ENCODE measurements at regions not wholly inside any gene's neighbourhood (a gene's known extent, or its start where the extent isn't known, plus 50 kb on each side); places are given as distances from the start of the nearest gene placed in this dataset.
A peak's percentile ranks its signal among the peaks of the same experiment; 100 is the strongest.

DNA sequence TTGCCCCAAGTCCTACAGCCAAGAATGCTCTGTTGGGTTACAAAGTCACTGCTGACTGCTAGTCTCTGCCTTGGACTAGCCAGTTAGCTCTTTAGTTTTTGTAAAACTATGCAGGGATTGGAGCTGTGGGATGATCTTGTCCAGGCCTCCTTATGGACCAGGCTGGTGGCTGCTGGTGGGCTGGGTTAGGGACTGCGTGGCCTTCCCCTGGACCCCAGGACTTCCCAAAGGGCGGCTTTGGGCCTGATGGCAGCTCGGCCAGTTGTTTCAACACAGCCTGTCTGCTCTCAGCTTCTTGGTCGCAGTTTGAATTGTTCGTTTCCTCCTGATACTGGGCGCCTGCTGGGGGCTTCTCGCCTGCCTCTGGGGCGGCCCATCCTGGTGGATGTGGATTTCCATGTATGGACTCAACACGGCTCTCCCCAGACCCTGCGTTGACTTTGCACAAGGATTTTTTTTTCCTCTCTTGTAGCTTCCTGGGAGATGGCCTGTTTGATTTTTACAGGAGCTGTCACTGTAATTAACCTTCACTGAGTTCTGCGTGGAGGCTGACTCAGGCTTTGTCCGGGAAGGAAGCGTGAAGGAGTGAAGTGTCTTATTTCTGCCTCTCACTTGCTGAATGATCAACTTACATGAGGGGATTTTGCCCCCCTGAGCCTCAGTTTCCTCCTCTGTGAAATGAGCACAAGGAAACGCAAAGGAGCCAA is 91.9 kb upstream of the NEURL1B start:
- no peak for DNase-seq (ENCODE audit: low spot score)

DNA sequence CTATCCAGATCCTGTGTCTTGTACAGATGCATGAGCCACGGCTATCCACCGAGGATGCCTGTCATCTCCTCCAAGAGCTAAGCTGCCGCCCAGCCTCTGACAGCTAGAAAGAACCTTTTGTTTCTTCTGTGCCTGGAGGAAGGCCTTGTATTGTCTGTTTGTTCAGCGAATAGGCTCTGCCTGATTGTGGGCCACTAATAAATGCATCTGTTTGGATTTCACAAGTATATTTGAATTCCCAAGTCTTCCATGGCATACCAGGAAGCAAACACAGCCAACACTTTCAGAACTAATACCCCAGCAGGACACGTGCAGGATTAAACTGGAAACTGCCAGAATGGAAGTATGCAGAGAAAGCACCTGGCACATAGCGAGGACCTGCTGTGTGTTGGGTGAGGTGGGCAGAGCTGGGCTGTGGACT is 92.7 kb upstream of the NEURL1B start:
- no peak for DNase-seq (ENCODE audit: low spot score)

DNA sequence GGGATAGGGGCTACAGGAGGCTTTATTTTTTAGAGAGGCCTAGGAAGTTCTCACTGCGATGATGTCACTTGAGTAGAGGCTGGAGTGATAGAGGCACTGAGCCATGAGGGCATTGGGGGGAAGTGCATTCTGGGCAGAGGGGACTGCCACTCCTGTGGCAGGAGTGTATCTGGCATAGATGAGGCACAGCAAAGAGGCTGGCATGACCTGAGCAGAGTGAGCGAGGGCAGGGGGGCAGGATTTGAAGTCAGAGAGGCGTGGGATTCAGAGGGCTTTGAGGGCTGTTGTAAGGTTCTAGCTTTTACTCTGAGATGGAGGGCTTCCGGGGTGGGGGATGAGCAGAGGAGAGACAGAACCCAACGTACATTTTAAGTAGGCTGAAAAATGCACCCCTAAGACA is 91.9 kb upstream of the SH3PXD2B start:
- no peak for DNase-seq (ENCODE audit: low spot score)

DNA sequence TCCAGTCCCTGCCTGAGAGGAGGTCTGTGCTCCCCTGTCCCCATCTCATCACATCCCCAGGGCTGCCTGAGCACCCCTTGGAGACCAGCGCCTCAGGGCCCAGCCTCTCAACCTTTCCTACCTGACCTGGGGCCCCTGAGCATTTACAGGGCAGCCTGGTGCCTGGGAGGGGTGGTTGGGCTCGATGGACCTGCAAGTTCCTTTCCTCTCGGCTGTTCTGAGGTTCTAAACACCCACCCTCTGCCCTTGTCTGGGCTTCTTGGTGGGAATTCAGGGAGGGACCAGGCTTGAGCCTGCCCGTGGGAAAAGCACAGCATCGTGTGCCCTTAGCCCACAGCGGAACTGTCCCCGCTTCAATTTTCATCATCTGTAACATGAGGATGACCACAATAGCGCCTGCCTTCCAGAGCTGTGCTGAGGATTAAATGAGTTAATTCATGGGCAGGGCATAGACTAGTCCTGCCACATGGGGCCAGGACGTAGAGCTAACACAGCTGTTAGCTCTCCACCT is 91.0 kb upstream of the SH3PXD2B start:
- DNase-seq (ENCODE audit: low spot score): no peak

GRCh38 chr5:172544371-172545095 is 90.2 kb upstream of the SH3PXD2B start:
- no peak for DNase-seq (ENCODE audit: low spot score)

DNA sequence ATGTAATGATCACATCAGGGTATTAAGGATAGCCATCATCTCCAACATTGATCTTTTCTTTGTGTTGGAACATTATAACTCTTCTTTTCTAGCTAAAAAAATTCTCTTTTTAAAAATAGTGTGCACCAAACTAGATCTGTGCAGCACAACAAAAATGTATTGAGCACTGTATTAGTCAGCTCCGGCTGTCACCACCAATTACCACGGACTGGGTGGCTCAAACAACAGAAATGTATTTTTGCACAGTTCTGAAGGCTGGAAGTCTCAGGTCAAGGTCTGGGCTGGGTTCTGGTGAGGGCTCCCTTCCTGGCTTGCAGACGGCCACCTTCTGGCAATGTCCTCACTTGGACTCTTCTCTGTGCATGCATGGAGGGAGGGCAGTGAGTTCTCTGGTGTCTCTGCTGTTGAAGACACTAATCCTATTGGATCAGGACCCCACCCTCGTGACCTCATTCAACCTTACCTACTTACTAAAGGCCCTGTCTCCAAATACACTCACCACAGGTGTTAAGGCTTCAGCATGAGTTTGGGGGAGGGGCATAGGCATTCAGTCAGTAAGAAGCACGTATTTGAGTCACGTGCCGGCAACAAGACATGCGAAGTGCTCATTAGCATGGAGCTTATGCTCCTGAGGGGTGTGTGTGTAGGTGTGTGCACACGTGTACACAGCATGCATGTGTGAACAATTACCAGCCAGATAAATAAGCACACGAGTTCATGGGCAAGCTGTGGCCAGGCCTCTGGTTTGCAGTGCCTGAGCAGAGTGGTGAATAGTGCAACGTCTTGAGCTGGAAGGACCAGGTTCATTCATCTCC is 89.4 kb upstream of the SH3PXD2B start:
- no peak for DNase-seq (ENCODE audit: low spot score)

DNA sequence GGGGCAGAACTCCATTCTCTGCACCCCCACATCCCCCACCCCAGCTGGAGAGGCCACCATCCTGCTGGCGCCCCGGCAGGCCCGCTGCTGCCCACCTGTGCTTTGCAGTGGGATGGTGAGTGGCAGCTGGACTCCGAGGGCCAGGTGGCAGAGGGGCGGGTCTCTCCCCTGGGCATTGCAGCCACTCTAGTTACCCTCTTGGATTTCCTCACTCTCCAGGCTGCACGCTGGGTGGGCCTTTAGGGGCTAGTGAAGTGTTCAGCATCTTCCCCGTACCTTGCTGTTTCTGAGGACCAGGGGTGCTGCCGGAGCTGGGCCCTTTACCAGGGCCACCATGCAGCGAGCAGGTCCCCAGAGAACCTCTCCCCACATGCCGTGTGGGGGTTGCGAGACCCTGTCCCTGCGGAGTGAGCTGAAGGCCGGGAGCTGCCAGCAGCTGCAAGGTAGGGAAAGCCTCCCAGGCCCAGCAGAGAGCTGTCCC is 88.4 kb upstream of the SH3PXD2B start:
- no peak for DNase-seq (ENCODE audit: low spot score)

DNA sequence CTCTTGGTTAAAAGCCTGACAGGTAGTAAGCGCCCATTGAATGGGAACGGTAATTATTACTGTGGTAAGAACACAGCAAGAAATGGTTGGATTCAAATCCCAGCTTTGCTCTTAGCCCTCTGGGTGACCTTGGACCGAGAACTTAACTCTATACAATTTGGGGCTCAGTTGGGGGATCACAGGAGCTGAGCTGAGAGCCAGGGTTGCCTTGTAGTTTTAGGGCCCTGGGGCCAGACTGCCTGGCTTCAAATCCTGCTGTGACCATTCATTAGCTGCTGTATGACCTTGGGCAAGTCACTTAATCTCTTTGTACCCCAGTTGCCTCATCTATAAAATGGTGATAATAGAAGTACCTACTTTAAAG is 87.4 kb upstream of the SH3PXD2B start:
- DNase-seq (ENCODE audit: low spot score): no peak

DNA sequence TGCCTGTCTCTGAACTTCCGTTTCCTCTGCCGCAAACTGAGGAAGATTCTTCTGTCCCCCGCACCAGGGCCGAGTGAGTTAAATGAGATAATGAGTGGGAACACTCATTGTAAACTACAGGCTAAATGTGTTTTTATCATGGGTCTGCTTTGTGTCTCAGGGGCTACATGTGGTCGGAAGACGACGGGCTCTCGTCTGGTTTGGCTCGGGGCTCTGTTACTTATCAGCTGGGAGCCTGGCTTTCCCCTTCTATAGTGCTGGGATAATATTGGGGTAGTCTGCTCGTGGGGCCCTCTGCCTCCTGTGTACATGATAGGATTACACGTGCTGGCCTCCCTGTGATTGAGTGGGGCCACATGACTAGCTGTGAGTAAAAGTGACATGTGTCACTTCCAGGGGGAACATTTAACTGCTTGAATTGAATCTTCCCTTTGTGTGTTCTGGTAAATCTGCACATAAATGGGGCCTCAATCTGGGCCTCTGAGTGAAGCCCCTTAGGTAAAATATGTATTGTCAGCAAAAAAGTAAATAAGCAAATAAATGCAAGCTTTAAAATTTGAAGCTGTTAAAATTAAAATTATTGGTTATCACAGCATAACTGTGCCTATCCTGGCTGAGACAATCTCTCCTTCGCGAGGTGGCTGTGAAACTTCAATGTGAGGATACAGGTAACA is 86.9 kb upstream of the SH3PXD2B start:
- no peak for DNase-seq (ENCODE audit: low spot score)

DNA sequence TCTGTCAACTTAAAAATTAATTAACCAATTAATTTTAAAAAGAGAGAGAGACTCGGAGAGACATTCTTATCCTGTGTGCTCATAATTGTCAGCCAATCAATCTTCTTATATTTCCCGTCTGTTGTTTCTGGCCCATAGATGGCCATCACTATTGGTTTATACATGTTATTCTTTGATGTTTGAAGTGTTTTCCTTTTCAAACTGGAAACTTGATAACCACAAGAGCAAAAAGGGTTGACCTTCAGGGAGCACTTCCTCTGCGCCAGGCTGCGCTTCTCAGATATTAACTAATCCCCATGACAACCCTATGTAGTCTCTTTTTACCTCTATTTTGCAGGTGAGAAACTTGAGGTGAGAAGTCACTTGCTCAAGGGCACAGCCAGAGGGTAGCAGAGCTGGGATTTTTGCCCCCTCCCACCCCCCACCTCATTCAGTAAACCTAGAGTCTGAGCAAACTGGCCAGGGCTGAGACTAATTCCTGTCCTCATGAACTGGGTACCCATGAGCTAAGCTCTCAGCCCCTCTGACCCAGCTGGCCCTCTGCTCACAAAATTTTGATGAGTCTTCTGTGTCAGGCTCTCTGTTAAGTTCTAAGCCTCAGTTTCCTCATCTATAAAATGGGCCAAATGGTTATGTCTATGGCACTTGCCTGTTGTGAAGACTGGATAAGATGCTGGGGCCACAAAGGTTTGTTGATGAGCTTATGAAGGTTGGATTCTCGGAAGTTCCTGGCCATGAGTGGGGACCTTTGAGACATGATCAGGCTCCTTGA is 86.0 kb upstream of the SH3PXD2B start:
- no peak for DNase-seq (ENCODE audit: low spot score)

GRCh38 chr5:172535108-172535445 is 80.8 kb upstream of the SH3PXD2B start:
- no peak for DNase-seq (ENCODE audit: low spot score)

DNA sequence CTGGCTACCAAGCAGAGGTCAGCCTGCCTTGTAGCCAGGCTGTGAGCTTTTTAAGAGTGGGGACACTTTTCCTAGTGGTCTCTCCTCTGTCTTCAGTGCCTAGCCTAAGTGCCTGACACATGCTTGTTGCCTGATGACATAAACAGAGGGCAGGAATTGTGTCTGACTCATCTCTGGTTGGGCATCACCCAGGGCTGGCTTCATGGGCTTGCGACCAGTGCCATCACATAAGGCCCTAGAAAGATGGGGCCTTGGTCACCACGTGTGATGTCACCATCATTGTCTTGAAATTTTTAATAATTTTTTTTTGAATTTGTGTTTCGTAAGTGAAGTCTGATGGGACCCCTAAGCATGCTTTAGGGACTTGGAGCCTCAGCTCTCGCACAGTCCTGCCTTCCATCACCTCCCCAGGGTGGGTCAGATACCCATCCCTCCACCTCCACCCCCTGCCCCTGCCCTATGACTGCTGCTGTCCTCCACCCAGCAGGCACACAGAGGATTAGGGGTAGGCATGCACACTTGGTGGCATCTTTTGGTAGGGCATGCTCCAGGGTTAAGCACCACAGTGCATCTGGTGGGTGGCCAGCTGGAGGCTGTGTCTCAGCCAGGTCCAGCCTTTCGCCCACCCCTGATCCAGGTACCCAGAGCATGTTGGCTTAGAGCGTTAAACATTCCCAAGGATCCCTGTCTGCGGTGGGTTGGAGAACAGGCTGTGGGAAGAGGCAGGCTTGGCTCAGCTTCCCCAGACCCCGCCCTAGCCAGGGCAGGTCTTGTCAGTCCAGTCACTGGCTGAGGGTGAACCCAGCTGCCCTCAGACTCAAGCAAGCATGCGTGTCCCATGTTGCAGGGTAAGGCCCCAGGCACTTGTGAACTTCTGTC is 80.1 kb upstream of the SH3PXD2B start:
- peak; percentile 48 for DNase-seq (ENCODE audit: low spot score)

DNA sequence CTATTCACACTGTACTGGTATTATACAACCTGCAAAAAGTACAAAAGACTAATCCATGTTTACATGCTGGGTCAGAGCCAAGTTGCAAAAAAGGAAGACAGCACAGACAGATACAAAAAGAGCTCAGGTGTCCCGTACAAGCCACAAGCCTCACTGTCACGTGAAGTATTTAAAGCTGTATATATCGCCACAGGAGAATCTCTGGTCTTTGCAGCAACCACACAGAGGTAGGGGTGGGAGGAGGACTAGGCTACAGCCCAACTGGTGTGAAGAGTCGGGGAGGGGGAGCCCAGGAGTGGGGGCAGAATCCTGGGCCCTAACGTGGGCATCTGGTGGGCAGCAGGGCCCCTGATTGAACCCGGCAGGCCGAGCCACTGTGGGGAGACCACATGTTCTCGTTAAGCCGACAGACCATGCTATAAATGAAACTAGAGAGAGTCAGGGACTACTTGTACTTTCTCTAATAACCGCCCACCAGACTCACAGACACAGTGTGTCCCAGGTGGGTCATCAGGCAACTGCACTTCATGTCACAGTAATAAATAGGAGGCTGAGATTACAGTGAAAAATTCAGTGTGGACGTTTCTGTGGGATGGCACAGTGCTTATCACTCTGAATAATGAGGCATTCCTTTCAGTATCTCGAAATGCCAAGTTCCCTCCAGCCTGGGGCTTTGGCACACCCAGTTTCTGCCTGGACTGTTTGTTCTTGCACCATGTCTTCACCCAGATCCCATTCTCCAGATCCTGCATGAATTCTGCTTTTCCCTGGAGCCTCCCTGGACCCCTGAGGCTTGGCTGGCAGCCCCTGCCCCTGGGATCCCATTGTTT is 79.3 kb upstream of the SH3PXD2B start:
- DNase-seq (ENCODE audit: low spot score): peak; percentile 28

DNA sequence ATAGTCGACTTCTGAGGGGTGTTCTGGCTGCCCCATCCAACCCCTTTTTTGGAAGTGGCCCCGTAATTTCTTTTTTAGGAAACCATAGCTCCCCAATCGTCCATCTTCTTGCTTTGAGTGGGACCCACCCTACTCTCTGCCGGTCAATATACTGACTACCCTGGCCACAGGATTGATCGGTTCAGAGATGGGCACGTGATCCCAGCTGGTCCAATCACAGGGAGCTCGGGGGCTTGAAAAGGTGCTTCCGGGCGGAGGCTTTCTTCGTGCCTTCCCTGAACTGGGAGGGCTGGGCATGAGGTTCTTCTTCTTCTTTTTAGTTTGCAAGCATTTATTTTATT is 78.7 kb upstream of the SH3PXD2B start:
- DNase-seq (ENCODE audit: low spot score): no peak

- DNase-seq (ENCODE audit: low spot score): peak; percentile 23
Observed at GRCh38 chr5:172532439-172532838, 78.1 kb upstream of the SH3PXD2B start.

DNA sequence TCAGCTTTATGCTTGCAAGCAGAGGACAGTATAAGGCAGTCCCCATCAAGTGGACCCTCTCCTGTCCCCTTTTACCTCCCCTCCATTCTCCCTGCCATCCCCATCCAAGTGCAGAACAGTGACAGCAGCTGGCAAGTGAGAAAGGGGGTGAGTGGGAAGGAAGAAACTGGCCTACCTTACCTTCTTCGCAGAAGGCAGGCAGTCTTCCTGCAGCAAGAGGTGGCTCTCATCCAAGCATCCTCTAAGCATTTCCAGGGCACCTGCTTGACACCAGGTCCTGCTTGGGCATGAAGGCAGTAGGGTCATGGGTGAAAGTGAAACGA is 77.3 kb upstream of the SH3PXD2B start:
- no peak for DNase-seq (ENCODE audit: low spot score)

- DNase-seq (ENCODE audit: low spot score): no peak
Observed at GRCh38 chr5:172530878-172531703, 76.8 kb upstream of the SH3PXD2B start.

DNA sequence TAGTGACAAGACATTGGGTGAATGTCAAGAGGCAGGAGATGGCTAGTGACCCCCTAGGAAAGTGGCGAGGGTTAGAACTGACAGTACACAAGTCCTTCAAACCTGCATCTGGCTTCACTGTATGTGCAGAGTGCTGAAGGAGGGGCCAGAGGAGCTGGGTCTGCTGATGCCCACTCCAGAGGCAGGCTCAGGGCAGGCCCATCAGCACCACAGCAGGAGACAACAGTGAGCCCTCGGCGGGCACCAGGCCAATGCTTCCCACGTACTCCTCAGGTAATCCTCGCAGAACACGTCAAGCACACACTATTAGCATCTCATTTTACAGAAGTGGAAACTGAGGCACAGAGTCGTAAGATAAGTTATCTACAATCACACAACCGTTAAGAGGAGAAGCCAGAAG is 76.1 kb upstream of the SH3PXD2B start:
- DNase-seq (ENCODE audit: low spot score): no peak

GRCh38 chr5:172529896-172530295 is 75.6 kb upstream of the SH3PXD2B start:
- DNase-seq (ENCODE audit: low spot score): no peak
